OCI-LY7 (cell line): ENCODE measurements at regions not wholly inside any gene's neighbourhood (a gene's known extent, or its start where the extent isn't known, plus 50 kb on each side); places are given as distances from the start of the nearest gene placed in this dataset.

Experiments
- BruUV-seq: library from RNA; stranded (reverse); fragments of 400-500 nt; replicated peaks from 2 replicates; lab custom pipeline; 2021; lab: Mats Ljungman, UMichigan
- CTCF ChIA-PET: fragments of 300-600 bp; sonication (Branson Sonifier 250); formaldehyde crosslinking; loops from one replicate; lab custom pipeline; 2022; ENCODE audit warnings: antibody characterized with exemption; ENCODE audit not compliant: unreplicated experiment; lab: Charles Lee
- POLR2A ChIA-PET: fragments of 300-600 bp; sonication (Branson Sonifier 250); formaldehyde crosslinking; loops from one replicate; lab custom pipeline; 2022; ENCODE audit warnings: antibody characterized with exemption; lab: Charles Lee
- DNase-seq: peaks from one replicate; pipeline ENCODE4 v3.0.0-alpha.2; 2015; ENCODE audit warnings: low spot score
- H2AFZ ChIP-seq: fragments of 200-600 bp; sonication (generic), shearing (Covaris generic); 2 replicates; pipeline ENCODE4 v1.6.1; 2014; ENCODE audit warnings: mild to moderate bottlenecking, antibody characterized with exemption, low read length, moderate library complexity
- H3K27ac ChIP-seq: fragments of 200-600 bp; sonication (generic); 2 replicates; pipeline ENCODE4 v1.5.1; 2014; ENCODE audit warnings: mixed run types, low read depth, mild to moderate bottlenecking, moderate library complexity, low read length, inconsistent platforms; ENCODE audit not compliant: poor library complexity, severe bottlenecking
- H3K36me3 ChIP-seq: fragments of 200-600 bp; sonication (generic); 2 replicates; pipeline ENCODE4 v1.6.1; 2014; ENCODE audit warnings: mild to moderate bottlenecking, antibody characterized with exemption, low read length, moderate library complexity, mixed read lengths; ENCODE audit not compliant: insufficient read depth
- H3K4me1 ChIP-seq: fragments of 200-600 bp; sonication (generic); 2 replicates; pipeline ENCODE4 v1.5.1; 2014; ENCODE audit warnings: mild to moderate bottlenecking, low read length; ENCODE audit not compliant: insufficient read depth, poor library complexity, severe bottlenecking
- H3K4me2 ChIP-seq: fragments of 200-600 bp; sonication (generic); 2 replicates; pipeline ENCODE4 v1.6.1; 2014; ENCODE audit warnings: mild to moderate bottlenecking, low read length
- H3K4me3 ChIP-seq: fragments of 200-600 bp; sonication (generic); 2 replicates; pipeline ENCODE4 v1.5.1; 2014; ENCODE audit warnings: mild to moderate bottlenecking, low read depth, low read length; ENCODE audit not compliant: poor library complexity, severe bottlenecking
- H3K79me2 ChIP-seq: fragments of 200-600 bp; sonication (generic); 2 replicates; pipeline ENCODE4 v1.6.1; 2016; ENCODE audit warnings: low read depth, mild to moderate bottlenecking, low read length, moderate library complexity, mixed read lengths; ENCODE audit not compliant: insufficient read depth
- H3K9me2 ChIP-seq: fragments of 200-600 bp; sonication (generic); 2 replicates; pipeline ENCODE4 v1.6.1; 2016; ENCODE audit warnings: mild to moderate bottlenecking, low read length, mixed read lengths; ENCODE audit not compliant: insufficient read depth
- H3K9me3 ChIP-seq: fragments of 200-600 bp; sonication (generic); 2 replicates; pipeline ENCODE4 v1.6.1; 2014; ENCODE audit warnings: mild to moderate bottlenecking, mixed run types, low read length, mixed read lengths
- H4K20me1 ChIP-seq: fragments of 200-600 bp; sonication (generic); 2 replicates; pipeline ENCODE4 v1.6.1; 2014; ENCODE audit warnings: mild to moderate bottlenecking, antibody characterized with exemption, low read length, moderate library complexity, mixed read lengths; ENCODE audit not compliant: insufficient read depth
- EZH2phosphoT487 ChIP-seq: fragments of 200-600 bp; sonication (generic); IDR thresholded peaks from 2 replicates; pipeline ENCODE4 v1.6.1; 2018; ENCODE audit warnings: low read depth, borderline replicate concordance, mild to moderate bottlenecking, mixed run types, antibody characterized with exemption, low read length, moderate library complexity, mixed read lengths
- intact Hi-C: fragments of 100-400 bp; cut with micrococcal nuclease; formaldehyde crosslinking; loops from one replicate; pipeline ENCODE4 v1.10.0; 2022; ENCODE audit not compliant: unreplicated experiment
- TF ChIP-seq, protein P1 (sequence below): fragments of 200-600 bp; sonication (generic); conservative IDR thresholded peaks from 2 replicates; pipeline ENCODE4 v1.5.1; 2014; ENCODE audit warnings: mild to moderate bottlenecking, antibody characterized with exemption, low read length, moderate library complexity, mixed read lengths

DNA sequence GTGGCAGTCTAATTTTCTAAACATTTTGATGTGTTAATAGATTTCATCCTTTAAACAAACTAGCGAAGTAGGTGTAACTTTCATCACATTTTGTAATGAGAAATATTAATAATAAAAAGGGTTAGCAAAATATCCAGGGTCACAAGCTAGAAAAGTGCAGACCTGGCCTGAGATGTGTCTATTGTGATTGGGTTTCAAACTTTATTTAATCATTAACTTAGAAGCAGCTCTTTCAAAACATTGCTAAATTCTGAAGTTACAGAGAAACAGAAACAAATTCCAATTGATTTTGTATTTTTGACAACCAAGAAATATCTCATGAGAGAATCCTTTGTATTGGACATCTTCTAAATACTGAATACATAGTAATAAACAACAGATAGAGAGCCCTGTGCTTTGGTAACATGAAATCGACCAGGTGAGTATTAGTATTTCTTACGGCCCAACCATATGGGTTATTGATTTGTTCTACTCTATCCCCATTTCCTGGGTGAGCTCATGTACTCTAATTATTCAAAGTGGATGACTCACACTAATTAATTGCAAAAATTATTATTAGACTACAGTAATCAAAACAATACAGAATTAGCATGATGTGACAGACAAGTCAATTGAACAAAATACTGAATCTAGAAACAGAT is 1093.8 kb upstream of the AGA start:
- Histone ChIP-seq H2AFZ (no peak overlapping the region), H3K9me2 (no peaks in the 10 kb centered on the region), H3K4me3 (no peak overlapping the region), H3K4me1 (no peaks in the 10 kb centered on the region), H3K27ac (no peak overlapping the region), H3K36me3 (no peaks in the 10 kb centered on the region), H3K79me2 (no peaks in the 10 kb centered on the region), H3K9me3 (no peaks in the 10 kb centered on the region), H3K4me2 (no peak overlapping the region), H4K20me1 (no peaks in the 10 kb centered on the region)
- no TSS peak for BruUV-seq
- TF ChIP-seq EZH2phosphoT487: no peak
- TF ChIP-seq, protein P1, sequence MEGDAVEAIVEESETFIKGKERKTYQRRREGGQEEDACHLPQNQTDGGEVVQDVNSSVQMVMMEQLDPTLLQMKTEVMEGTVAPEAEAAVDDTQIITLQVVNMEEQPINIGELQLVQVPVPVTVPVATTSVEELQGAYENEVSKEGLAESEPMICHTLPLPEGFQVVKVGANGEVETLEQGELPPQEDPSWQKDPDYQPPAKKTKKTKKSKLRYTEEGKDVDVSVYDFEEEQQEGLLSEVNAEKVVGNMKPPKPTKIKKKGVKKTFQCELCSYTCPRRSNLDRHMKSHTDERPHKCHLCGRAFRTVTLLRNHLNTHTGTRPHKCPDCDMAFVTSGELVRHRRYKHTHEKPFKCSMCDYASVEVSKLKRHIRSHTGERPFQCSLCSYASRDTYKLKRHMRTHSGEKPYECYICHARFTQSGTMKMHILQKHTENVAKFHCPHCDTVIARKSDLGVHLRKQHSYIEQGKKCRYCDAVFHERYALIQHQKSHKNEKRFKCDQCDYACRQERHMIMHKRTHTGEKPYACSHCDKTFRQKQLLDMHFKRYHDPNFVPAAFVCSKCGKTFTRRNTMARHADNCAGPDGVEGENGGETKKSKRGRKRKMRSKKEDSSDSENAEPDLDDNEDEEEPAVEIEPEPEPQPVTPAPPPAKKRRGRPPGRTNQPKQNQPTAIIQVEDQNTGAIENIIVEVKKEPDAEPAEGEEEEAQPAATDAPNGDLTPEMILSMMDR: no peak
- no peak for DNase-seq
- POLR2A ChIA-PET: no interaction called here
- CTCF ChIA-PET: no interaction called here
- intact Hi-C loops: no loop called here

DNA sequence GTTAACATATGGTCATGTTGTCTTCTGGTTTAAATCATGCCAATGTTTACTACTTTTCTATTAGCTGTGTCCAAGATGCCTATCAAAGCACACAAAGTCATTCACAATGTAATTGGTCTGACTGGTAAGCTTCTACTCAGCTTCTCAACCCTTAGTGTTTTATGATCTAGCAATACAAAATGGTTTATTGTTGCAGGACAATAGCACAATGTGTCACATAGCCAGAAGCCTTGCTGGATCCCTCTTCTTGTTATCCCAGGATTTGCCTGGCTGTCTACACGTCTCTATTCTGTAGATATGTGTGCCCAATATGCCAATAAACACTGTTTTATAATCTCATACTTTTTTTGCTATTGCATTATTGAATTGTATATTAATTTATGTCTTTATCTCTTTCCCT is 1111.0 kb upstream of the AGA start:
- no peaks in the 10 kb centered on the region for H3K9me2 ChIP-seq
- no peaks in the 10 kb centered on the region for H4K20me1 ChIP-seq
- no peaks in the 10 kb centered on the region for H3K36me3 ChIP-seq
- intact Hi-C loops: no loop called here
- H3K27ac ChIP-seq: no peak overlapping the region
- no peak overlapping the region for H3K4me3 ChIP-seq
- TF ChIP-seq EZH2phosphoT487: no peak
- TF ChIP-seq, protein P1: no peak
- DNase-seq: no peak
- CTCF ChIA-PET: no interaction called here
- H3K79me2 ChIP-seq: no peaks in the 10 kb centered on the region
- no peak overlapping the region for H3K4me2 ChIP-seq
- BruUV-seq: no TSS peak
- no peaks in the 10 kb centered on the region for H3K9me3 ChIP-seq
- H2AFZ ChIP-seq: no peak overlapping the region
- H3K4me1 ChIP-seq: no peaks in the 10 kb centered on the region
- POLR2A ChIA-PET: no interaction called here

DNA sequence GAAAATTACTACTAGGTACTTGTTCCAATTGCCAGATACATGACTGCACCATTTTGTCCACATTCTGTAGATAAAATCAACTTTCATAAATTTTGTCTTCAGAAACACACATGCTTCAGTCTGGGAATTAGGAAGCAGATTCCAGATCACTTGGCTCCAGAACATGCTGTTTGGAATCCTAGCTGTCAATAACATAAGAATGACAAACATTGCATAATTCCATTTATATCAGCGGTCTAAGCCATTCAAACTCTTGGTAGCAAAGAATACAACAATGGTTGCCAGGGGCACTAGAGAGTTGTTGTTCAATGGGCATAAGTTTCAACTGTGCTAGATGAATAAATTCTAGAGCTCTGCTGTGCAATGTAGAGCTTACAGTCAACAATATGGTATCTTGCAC is 1112.1 kb upstream of the AGA start:
- ChIA-PET CTCF (no interaction called here), POLR2A (no interaction called here)
- Histone ChIP-seq H2AFZ (no peak overlapping the region), H3K79me2 (no peaks in the 10 kb centered on the region), H3K9me2 (no peaks in the 10 kb centered on the region), H3K36me3 (no peaks in the 10 kb centered on the region), H3K4me2 (no peak overlapping the region), H3K9me3 (no peaks in the 10 kb centered on the region), H4K20me1 (no peaks in the 10 kb centered on the region), H3K27ac (no peak overlapping the region), H3K4me3 (no peak overlapping the region), H3K4me1 (no peaks in the 10 kb centered on the region)
- BruUV-seq: no TSS peak
- TF ChIP-seq EZH2phosphoT487: no peak
- TF ChIP-seq, protein P1: no peak
- intact Hi-C loops: no loop called here
- DNase-seq: no peak
